GM23338 (cell line): ENCODE measurements at regions not wholly inside any gene's neighbourhood (a gene's known extent, or its start where the extent isn't known, plus 50 kb on each side); places are given as distances from the start of the nearest gene placed in this dataset.

Source experiments
- ATAC-seq: fragments of 200-7000 bp; cut with Tn5 transposase; 3 replicates; pipeline ENCODE4 v1.9.1; 2020
- DNase-seq: peaks from one replicate; pipeline ENCODE4 v3.0.0-alpha.2; 2015; ENCODE audit warnings: low spot score
- H2AFZ ChIP-seq: fragments of 200-600 bp; sonication (generic); 2 replicates; pipeline ENCODE4 v1.8.0; 2016; ENCODE audit warnings: antibody characterized with exemption, mild to moderate bottlenecking, moderate library complexity
- H3F3A ChIP-seq: fragments of 200-600 bp; sonication (generic); replicated peaks from 2 replicates; pipeline ENCODE4 v1.8.0; 2017; ENCODE audit warnings: antibody characterized with exemption, mixed run types, low read depth
- H3K27ac ChIP-seq: fragments of 200-600 bp; sonication (generic); 2 replicates; pipeline ENCODE4 v1.6.1; 2016; ENCODE audit warnings: low read depth
- H3K27me3 ChIP-seq: fragments of 200-600 bp; sonication (generic); 2 replicates; pipeline ENCODE4 v1.8.0; 2016; ENCODE audit warnings: mild to moderate bottlenecking, mixed run types, moderate library complexity; ENCODE audit not compliant: insufficient read depth
- H3K36me3 ChIP-seq: fragments of 200-600 bp; sonication (generic); 2 replicates; pipeline ENCODE4 v1.8.0; 2016; ENCODE audit warnings: mild to moderate bottlenecking; ENCODE audit not compliant: insufficient read depth
- H3K4me1 ChIP-seq: fragments of 200-600 bp; sonication (generic); 2 replicates; pipeline ENCODE4 v1.8.0; 2016; ENCODE audit warnings: mild to moderate bottlenecking, moderate library complexity; ENCODE audit not compliant: insufficient read depth
- H3K4me2 ChIP-seq: fragments of 200-600 bp; sonication (generic); 2 replicates; pipeline ENCODE4 v1.7.1; 2017; ENCODE audit warnings: mixed run types
- H3K4me3 ChIP-seq: fragments of 200-600 bp; sonication (generic); 2 replicates; pipeline ENCODE4 v1.6.1; 2016; ENCODE audit warnings: mixed run types
- H3K79me2 ChIP-seq: fragments of 200-600 bp; sonication (generic); replicated peaks from 2 replicates; pipeline ENCODE4 v1.8.0; 2017; ENCODE audit warnings: mild to moderate bottlenecking; ENCODE audit not compliant: insufficient read depth
- H3K9me2 ChIP-seq: fragments of 200-600 bp; sonication (generic); 2 replicates; pipeline ENCODE4 v1.8.0; 2017; ENCODE audit not compliant: insufficient read depth
- H4K20me1 ChIP-seq: fragments of 200-600 bp; sonication (generic); replicated peaks from 2 replicates; pipeline ENCODE4 v1.8.0; 2017; ENCODE audit warnings: mild to moderate bottlenecking; ENCODE audit not compliant: insufficient read depth
- H3K27ac Mint-ChIP-seq: 2 replicates; pipeline ENCODE4 v1.8.0; 2020; ENCODE audit warnings: inconsistent platforms, mild to moderate bottlenecking, moderate library complexity, mixed read lengths
- H3K27me3 Mint-ChIP-seq: 3 replicates; pipeline ENCODE4 v1.8.0; 2022; ENCODE audit warnings: low read depth, mild to moderate bottlenecking, moderate library complexity, mixed read lengths, inconsistent platforms; ENCODE audit not compliant: insufficient read depth, poor library complexity
- H3K36me3 Mint-ChIP-seq: 3 replicates; pipeline ENCODE4 v1.8.0; 2021; ENCODE audit warnings: low read depth, mild to moderate bottlenecking, inconsistent platforms, moderate library complexity, mixed read lengths
- H3K4me1 Mint-ChIP-seq: 3 replicates; pipeline ENCODE4 v1.8.0; 2020; ENCODE audit warnings: mild to moderate bottlenecking, inconsistent platforms, mixed read lengths
- H3K4me3 Mint-ChIP-seq: 3 replicates; pipeline ENCODE4 v1.8.0; 2021; ENCODE audit warnings: moderate library complexity, mild to moderate bottlenecking, inconsistent platforms, mixed read lengths
- H3K9me3 Mint-ChIP-seq: 3 replicates; pipeline ENCODE4 v1.8.0; 2020; ENCODE audit warnings: moderate library complexity, mild to moderate bottlenecking, inconsistent platforms, mixed read lengths
- EZH2 ChIP-seq: fragments of 200-600 bp; sonication (generic); IDR thresholded peaks from one replicate; pipeline ENCODE4 v1.8.0; 2017; ENCODE audit warnings: antibody characterized with exemption, mild to moderate bottlenecking, low read depth; ENCODE audit not compliant: unreplicated experiment
- EZH2phosphoT487 ChIP-seq: fragments of 200-600 bp; sonication (generic); IDR thresholded peaks from one replicate; pipeline ENCODE4 v1.8.1; 2018; ENCODE audit warnings: antibody characterized with exemption; ENCODE audit not compliant: unreplicated experiment
- JUNB ChIP-seq: IDR thresholded peaks from one replicate; pipeline ENCODE4 v1.6.1; 2016; ENCODE audit warnings: antibody characterized with exemption; ENCODE audit not compliant: unreplicated experiment
- NANOG ChIP-seq: IDR thresholded peaks from 2 replicates; pipeline ENCODE4 v1.6.1; 2016; ENCODE audit warnings: antibody characterized with exemption, borderline replicate concordance
- POLR2AphosphoS5 ChIP-seq: IDR thresholded peaks from 2 replicates; pipeline ENCODE4 v1.6.1; 2016; ENCODE audit warnings: antibody characterized with exemption, low read depth
- ZNF114 ChIP-seq: fragments of 250-450 bp; sonication (Bioruptor Pico); IDR thresholded peaks from 2 replicates; pipeline ENCODE4 v1.5.0; 2020; ENCODE audit warnings: mild to moderate bottlenecking, moderate library complexity
- ZNF331 ChIP-seq: fragments of 250-450 bp; sonication (Bioruptor Pico); IDR thresholded peaks from 2 replicates; pipeline ENCODE4 v1.5.0; 2020; ENCODE audit warnings: low read depth, mild to moderate bottlenecking, moderate library complexity
- TF ChIP-seq, protein P1 (sequence below): fragments of 250-450 bp; sonication (Bioruptor Pico); IDR thresholded peaks from 2 replicates; pipeline ENCODE4 v1.5.0; 2020; ENCODE audit warnings: mild to moderate bottlenecking, moderate library complexity
- TF ChIP-seq, protein P2 (sequence below), 2 experiments: fragments of 200-600 bp in 1 of 2; sonication (generic) in 1 of 2; conservative IDR thresholded peaks; 2 replicates each; pipeline versions ENCODE4 v1.5.1 to v1.6.1; 2016 to 2017; ENCODE audit warnings: antibody characterized with exemption in 2 of 2, low read depth in 2 of 2, mild to moderate bottlenecking in 2 of 2, moderate library complexity in 1 of 2
- TF ChIP-seq, protein P3 (sequence below): IDR thresholded peaks from one replicate; pipeline ENCODE4 v1.6.1; 2018; ENCODE audit warnings: antibody characterized with exemption; ENCODE audit not compliant: unreplicated experiment

DNA sequence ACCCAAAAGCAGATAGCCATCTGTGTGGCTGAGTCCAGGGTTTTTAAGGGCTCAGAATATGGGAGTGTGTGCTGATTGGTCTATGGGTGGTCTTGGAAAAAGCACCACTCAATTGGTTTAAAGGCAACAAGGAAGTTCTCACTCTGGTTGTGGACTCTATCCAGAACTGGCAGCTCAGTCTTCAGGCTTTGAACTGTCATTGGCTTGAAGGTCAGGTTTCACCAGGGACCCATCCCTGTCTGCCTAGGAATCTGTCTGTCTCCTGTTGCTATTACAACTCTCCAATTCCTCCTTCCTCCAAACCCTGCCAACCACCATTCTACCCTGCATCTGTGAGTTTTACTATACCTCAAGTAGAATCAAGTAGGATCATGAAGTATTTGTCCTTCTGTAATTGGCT, 341.7 kb upstream of the ADGRL2 start:
- ATAC-seq, result no peak
- peaks cover 11% of the 10 kb centered on the region for H3K4me1 Mint-ChIP-seq
- H3K27ac ChIP-seq, result no peak overlapping the region
- no peak overlapping the region for H3K4me3 Mint-ChIP-seq
- H3K27ac Mint-ChIP-seq, result no peak overlapping the region
- H3K9me3 Mint-ChIP-seq, result peaks cover 3% of the 10 kb centered on the region; the same call in 1 of the 3 replicates
- H3K79me2 ChIP-seq, result no peaks in the 10 kb centered on the region
- no peaks in the 10 kb centered on the region for H3K27me3 ChIP-seq
- no peaks in the 10 kb centered on the region for H3K36me3 ChIP-seq
- H4K20me1 ChIP-seq, result no peaks in the 10 kb centered on the region
- no peaks in the 10 kb centered on the region for H3K36me3 Mint-ChIP-seq
- no peaks in the 10 kb centered on the region for H3F3A ChIP-seq
- no peak overlapping the region for H3K4me2 ChIP-seq
- H3K9me2 ChIP-seq, result no peaks in the 10 kb centered on the region
- H3K4me1 ChIP-seq, result peaks cover 9% of the 10 kb centered on the region
- no peak overlapping the region for H3K4me3 ChIP-seq
- H3K27me3 Mint-ChIP-seq, result peaks cover under 1% of the 10 kb centered on the region
- no peak overlapping the region for H2AFZ ChIP-seq
- DNase-seq, result no peak
- TF ChIP-seq EZH2phosphoT487, result no peak
- no peak for TF ChIP-seq NANOG
- TF ChIP-seq ZNF114, result no peak
- TF ChIP-seq POLR2AphosphoS5, result no peak
- TF ChIP-seq JUNB, result no peak
- TF ChIP-seq ZNF331 (CRISPR knock-in tag), result no peak
- TF ChIP-seq EZH2, result no peak
- TF ChIP-seq, protein P1, sequence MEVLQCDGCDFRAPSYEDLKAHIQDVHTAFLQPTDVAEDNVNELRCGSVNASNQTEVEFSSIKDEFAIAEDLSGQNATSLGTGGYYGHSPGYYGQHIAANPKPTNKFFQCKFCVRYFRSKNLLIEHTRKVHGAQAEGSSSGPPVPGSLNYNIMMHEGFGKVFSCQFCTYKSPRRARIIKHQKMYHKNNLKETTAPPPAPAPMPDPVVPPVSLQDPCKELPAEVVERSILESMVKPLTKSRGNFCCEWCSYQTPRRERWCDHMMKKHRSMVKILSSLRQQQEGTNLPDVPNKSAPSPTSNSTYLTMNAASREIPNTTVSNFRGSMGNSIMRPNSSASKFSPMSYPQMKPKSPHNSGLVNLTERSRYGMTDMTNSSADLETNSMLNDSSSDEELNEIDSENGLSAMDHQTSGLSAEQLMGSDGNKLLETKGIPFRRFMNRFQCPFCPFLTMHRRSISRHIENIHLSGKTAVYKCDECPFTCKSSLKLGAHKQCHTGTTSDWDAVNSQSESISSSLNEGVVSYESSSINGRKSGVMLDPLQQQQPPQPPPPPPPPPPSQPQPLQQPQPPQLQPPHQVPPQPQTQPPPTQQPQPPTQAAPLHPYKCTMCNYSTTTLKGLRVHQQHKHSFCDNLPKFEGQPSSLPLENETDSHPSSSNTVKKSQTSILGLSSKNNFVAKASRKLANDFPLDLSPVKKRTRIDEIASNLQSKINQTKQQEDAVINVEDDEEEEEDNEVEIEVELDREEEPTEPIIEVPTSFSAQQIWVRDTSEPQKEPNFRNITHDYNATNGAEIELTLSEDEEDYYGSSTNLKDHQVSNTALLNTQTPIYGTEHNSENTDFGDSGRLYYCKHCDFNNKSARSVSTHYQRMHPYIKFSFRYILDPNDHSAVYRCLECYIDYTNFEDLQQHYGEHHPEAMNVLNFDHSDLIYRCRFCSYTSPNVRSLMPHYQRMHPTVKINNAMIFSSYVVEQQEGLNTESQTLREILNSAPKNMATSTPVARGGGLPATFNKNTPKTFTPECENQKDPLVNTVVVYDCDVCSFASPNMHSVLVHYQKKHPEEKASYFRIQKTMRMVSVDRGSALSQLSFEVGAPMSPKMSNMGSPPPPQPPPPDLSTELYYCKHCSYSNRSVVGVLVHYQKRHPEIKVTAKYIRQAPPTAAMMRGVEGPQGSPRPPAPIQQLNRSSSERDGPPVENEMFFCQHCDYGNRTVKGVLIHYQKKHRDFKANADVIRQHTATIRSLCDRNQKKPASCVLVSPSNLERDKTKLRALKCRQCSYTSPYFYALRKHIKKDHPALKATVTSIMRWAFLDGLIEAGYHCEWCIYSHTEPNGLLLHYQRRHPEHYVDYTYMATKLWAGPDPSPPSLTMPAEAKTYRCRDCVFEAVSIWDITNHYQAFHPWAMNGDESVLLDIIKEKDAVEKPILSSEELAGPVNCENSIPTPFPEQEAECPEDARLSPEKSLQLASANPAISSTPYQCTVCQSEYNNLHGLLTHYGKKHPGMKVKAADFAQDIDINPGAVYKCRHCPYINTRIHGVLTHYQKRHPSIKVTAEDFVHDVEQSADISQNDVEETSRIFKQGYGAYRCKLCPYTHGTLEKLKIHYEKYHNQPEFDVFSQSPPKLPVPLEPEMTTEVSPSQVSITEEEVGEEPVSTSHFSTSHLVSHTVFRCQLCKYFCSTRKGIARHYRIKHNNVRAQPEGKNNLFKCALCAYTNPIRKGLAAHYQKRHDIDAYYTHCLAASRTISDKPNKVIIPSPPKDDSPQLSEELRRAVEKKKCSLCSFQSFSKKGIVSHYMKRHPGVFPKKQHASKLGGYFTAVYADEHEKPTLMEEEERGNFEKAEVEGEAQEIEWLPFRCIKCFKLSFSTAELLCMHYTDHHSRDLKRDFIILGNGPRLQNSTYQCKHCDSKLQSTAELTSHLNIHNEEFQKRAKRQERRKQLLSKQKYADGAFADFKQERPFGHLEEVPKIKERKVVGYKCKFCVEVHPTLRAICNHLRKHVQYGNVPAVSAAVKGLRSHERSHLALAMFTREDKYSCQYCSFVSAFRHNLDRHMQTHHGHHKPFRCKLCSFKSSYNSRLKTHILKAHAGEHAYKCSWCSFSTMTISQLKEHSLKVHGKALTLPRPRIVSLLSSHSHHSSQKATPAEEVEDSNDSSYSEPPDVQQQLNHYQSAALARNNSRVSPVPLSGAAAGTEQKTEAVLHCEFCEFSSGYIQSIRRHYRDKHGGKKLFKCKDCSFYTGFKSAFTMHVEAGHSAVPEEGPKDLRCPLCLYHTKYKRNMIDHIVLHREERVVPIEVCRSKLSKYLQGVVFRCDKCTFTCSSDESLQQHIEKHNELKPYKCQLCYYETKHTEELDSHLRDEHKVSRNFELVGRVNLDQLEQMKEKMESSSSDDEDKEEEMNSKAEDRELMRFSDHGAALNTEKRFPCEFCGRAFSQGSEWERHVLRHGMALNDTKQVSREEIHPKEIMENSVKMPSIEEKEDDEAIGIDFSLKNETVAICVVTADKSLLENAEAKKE (CRISPR knock-in tag), result no peak
- TF ChIP-seq, protein P2, sequence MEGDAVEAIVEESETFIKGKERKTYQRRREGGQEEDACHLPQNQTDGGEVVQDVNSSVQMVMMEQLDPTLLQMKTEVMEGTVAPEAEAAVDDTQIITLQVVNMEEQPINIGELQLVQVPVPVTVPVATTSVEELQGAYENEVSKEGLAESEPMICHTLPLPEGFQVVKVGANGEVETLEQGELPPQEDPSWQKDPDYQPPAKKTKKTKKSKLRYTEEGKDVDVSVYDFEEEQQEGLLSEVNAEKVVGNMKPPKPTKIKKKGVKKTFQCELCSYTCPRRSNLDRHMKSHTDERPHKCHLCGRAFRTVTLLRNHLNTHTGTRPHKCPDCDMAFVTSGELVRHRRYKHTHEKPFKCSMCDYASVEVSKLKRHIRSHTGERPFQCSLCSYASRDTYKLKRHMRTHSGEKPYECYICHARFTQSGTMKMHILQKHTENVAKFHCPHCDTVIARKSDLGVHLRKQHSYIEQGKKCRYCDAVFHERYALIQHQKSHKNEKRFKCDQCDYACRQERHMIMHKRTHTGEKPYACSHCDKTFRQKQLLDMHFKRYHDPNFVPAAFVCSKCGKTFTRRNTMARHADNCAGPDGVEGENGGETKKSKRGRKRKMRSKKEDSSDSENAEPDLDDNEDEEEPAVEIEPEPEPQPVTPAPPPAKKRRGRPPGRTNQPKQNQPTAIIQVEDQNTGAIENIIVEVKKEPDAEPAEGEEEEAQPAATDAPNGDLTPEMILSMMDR (conservative IDR thresholded peaks at IDR 0.05; ENCODE audit: low read depth in 2 of 2), result no peak
- TF ChIP-seq, protein P3, sequence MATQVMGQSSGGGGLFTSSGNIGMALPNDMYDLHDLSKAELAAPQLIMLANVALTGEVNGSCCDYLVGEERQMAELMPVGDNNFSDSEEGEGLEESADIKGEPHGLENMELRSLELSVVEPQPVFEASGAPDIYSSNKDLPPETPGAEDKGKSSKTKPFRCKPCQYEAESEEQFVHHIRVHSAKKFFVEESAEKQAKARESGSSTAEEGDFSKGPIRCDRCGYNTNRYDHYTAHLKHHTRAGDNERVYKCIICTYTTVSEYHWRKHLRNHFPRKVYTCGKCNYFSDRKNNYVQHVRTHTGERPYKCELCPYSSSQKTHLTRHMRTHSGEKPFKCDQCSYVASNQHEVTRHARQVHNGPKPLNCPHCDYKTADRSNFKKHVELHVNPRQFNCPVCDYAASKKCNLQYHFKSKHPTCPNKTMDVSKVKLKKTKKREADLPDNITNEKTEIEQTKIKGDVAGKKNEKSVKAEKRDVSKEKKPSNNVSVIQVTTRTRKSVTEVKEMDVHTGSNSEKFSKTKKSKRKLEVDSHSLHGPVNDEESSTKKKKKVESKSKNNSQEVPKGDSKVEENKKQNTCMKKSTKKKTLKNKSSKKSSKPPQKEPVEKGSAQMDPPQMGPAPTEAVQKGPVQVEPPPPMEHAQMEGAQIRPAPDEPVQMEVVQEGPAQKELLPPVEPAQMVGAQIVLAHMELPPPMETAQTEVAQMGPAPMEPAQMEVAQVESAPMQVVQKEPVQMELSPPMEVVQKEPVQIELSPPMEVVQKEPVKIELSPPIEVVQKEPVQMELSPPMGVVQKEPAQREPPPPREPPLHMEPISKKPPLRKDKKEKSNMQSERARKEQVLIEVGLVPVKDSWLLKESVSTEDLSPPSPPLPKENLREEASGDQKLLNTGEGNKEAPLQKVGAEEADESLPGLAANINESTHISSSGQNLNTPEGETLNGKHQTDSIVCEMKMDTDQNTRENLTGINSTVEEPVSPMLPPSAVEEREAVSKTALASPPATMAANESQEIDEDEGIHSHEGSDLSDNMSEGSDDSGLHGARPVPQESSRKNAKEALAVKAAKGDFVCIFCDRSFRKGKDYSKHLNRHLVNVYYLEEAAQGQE, result no peak
